ENCODE measurements at regions not wholly inside any gene's neighbourhood (a gene's known extent, or its start where the extent isn't known, plus 50 kb on each side); places are given as distances from the start of the nearest gene placed in this dataset.

DNA sequence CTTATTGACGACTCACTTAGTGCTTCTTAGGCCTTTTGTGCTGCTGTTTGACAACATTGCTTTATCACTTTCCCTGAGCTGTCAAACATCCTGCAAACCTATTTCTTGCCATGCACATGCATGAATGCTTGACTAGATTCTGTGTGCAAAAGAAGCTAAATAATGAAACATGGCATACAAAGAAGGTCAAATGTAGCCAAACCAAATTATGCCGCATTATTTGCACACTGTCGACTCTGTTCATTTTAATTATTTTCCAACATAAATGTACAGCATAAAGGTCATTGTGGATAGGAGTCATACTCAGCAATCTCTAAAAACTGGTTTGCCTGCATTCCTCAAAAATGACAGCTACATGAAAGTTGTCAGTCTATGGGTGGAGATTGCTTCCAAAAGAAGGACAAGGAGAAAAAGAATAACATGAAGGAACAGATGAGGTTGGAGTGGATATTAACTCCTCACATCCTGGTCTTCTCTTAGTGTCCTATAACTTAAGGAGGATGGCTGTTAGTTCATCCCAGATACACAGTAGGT is 123.1 kb upstream of the STXBP5 start:
- TF ChIP-seq, protein P1, sequence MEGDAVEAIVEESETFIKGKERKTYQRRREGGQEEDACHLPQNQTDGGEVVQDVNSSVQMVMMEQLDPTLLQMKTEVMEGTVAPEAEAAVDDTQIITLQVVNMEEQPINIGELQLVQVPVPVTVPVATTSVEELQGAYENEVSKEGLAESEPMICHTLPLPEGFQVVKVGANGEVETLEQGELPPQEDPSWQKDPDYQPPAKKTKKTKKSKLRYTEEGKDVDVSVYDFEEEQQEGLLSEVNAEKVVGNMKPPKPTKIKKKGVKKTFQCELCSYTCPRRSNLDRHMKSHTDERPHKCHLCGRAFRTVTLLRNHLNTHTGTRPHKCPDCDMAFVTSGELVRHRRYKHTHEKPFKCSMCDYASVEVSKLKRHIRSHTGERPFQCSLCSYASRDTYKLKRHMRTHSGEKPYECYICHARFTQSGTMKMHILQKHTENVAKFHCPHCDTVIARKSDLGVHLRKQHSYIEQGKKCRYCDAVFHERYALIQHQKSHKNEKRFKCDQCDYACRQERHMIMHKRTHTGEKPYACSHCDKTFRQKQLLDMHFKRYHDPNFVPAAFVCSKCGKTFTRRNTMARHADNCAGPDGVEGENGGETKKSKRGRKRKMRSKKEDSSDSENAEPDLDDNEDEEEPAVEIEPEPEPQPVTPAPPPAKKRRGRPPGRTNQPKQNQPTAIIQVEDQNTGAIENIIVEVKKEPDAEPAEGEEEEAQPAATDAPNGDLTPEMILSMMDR (IDR thresholded peaks at IDR 0.05), result no peak
- TF ChIP-seq POLR2AphosphoS5 (IDR thresholded peaks at IDR 0.05; ENCODE audit: low read depth, low read length), result no peak
- TF ChIP-seq REST (IDR thresholded peaks at IDR 0.05; ENCODE audit: insufficient read depth in 1 of 2, low read depth in 2 of 2, low read length in 1 of 2), result no peak
- no peak for TF ChIP-seq SIN3A (IDR thresholded peaks at IDR 0.05; ENCODE audit: borderline replicate concordance, insufficient read depth, low read depth, low read length)
